ENCODE measurements at regions not wholly inside any gene's neighbourhood (a gene's known extent, or its start where the extent isn't known, plus 50 kb on each side); places are given as distances from the start of the nearest gene placed in this dataset.

GRCh38 chr12:23139026-23139425 lies 514.1 kb downstream of the ETNK1 start:
- TF ChIP-seq EZH2 (IDR thresholded peaks at IDR 0.05; ENCODE audit: borderline replicate concordance, insufficient read depth, low read depth, low read length, poor library complexity, severe bottlenecking) = no peak
- no peak for TF ChIP-seq CTCF (IDR thresholded peaks at IDR 0.05)

All from B cell (primary cell).